MCF 10A (cell line): ENCODE measurements at regions not wholly inside any gene's neighbourhood (a gene's known extent, or its start where the extent isn't known, plus 50 kb on each side); places are given as distances from the start of the nearest gene placed in this dataset.

Experiments
- BruUV-seq: library from RNA; stranded (reverse); fragments of 400-500 nt; replicated peaks from 2 replicates; lab custom pipeline; 2021; lab: Mats Ljungman, UMichigan
- CTCF ChIA-PET: fragments of 300-600 bp; sonication (Branson Sonifier 250); formaldehyde crosslinking; extraction: SDS; loops from one replicate; lab custom pipeline; 2021; ENCODE audit warnings: antibody characterized with exemption, inconsistent platforms; lab: Yijun Ruan, JAX
- POLR2A ChIA-PET: fragments of 300-600, 350-650 bp; sonication (Branson Sonifier 250); formaldehyde crosslinking; extraction: SDS; loops from one replicate; lab custom pipeline; 2020; ENCODE audit warnings: antibody characterized with exemption, inconsistent platforms; lab: Yijun Ruan, JAX
- DNase-seq: peaks from one replicate; pipeline ENCODE4 v3.0.0-alpha.2; 2018; ENCODE audit not compliant: unreplicated experiment
- H3K27ac Mint-ChIP-seq: one replicate; pipeline ENCODE4 v1.8.0; 2022; ENCODE audit warnings: mild to moderate bottlenecking, low read depth, mixed read lengths; ENCODE audit not compliant: unreplicated experiment
- H3K27me3 Mint-ChIP-seq: one replicate; pipeline ENCODE4 v1.8.0; 2022; ENCODE audit warnings: mixed read lengths; ENCODE audit not compliant: insufficient read depth, unreplicated experiment
- H3K36me3 Mint-ChIP-seq: one replicate; pipeline ENCODE4 v1.8.0; 2022; ENCODE audit warnings: mild to moderate bottlenecking, moderate library complexity, mixed read lengths; ENCODE audit not compliant: insufficient read depth, unreplicated experiment
- H3K4me1 Mint-ChIP-seq: one replicate; pipeline ENCODE4 v1.8.0; 2022; ENCODE audit warnings: mixed read lengths; ENCODE audit not compliant: insufficient read depth, unreplicated experiment
- H3K4me3 Mint-ChIP-seq: one replicate; pipeline ENCODE4 v1.8.0; 2022; ENCODE audit warnings: mild to moderate bottlenecking, moderate library complexity, mixed read lengths; ENCODE audit not compliant: unreplicated experiment
- H3K9me3 Mint-ChIP-seq: one replicate; pipeline ENCODE4 v1.8.0; 2022; ENCODE audit warnings: mixed read lengths; ENCODE audit not compliant: unreplicated experiment
- intact Hi-C: fragments of 100-400 bp; cut with micrococcal nuclease; formaldehyde crosslinking; loops from 2 replicates; pipeline ENCODE4 v1.14.1; 2022
- TF ChIP-seq, protein P1 (sequence below): fragments of 200-600 bp; IDR thresholded peaks from one replicate; pipeline ENCODE4 v1.8.0; 2022; ENCODE audit warnings: antibody characterized with exemption, mild to moderate bottlenecking; ENCODE audit not compliant: unreplicated experiment

DNA sequence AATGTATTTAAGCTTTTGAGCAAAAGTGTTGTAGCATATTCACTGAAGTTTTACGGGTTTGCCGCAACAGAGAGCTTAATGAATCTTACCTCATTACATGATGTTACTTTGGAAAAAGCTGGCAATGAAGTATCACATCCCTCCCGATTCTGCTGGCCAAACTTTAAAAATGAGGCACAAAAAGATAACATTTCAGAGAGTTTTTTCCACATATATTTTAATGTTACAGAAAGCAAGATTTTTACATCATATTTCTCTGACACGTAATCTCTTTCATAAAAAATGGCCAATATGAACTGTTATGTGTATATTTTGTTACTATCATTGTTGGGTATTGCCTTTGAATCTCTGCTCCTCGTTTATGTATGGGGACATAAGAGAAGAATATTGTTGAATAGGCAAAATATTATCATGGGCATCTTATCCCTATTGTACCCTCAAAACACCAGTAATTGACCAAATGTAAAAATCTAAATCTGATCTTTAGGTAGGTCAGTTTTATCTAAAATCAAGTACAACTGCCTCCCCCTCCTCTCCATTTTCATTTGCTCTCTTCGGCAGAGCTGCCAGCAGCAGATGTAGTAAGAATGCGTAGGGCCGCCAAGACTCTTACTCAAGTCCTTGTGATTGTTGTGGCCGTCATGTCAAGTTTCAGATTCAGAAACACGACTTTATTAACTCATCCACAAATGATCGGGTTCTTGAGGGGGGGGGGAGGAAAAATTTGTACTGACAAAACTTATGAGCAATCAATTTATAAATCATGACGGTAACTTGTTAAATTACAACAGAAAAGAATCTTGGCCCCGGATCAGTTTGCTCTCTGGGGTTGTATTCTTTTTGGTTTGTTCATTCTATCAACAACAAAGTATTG lies 106.7 kb upstream of the THRB start:
- POLR2A ChIA-PET = interaction anchor here (0.8 kb wide), 1 partner anchor 18 kb away, joined by 3 read pairs; no protein-coding TSS in a partner anchor
- BruUV-seq = no TSS peak

DNA sequence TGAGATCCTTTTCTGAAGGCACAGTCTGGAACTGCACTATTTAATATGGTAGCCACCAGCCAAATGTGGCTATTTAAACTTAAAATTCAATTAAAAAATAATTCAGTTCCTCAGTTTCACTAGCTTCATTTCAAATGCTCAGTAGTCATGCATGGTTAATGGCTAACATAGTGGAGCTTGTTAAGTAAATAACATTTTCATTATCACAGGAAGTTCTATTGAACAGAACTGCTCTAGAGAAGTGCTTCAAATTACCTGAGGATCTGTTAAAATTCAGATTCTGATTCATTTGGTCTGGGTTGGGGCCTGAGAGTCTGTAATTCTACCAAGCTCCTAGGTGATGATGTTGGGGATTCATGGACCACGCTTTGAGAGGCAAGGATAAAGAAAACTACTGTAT lies 109.6 kb upstream of the THRB start:
- intact Hi-C loops = no loop called here
- Mint-ChIP-seq H3K9me3 (no peaks in the 10 kb centered on the region), H3K4me1 (peaks cover 2% of the 10 kb centered on the region), H3K27me3 (no peaks in the 10 kb centered on the region), H3K4me3 (no peak overlapping the region), H3K27ac (no peak overlapping the region), H3K36me3 (no peaks in the 10 kb centered on the region)
- no peak for DNase-seq
- CTCF ChIA-PET = interaction anchor here (0.6 to 1.6 kb wide), 5 partner anchors 16 to 37 kb away, joined by 3 to 4 read pairs (median 3); no protein-coding TSS in a partner anchor
- TF ChIP-seq, protein P1, sequence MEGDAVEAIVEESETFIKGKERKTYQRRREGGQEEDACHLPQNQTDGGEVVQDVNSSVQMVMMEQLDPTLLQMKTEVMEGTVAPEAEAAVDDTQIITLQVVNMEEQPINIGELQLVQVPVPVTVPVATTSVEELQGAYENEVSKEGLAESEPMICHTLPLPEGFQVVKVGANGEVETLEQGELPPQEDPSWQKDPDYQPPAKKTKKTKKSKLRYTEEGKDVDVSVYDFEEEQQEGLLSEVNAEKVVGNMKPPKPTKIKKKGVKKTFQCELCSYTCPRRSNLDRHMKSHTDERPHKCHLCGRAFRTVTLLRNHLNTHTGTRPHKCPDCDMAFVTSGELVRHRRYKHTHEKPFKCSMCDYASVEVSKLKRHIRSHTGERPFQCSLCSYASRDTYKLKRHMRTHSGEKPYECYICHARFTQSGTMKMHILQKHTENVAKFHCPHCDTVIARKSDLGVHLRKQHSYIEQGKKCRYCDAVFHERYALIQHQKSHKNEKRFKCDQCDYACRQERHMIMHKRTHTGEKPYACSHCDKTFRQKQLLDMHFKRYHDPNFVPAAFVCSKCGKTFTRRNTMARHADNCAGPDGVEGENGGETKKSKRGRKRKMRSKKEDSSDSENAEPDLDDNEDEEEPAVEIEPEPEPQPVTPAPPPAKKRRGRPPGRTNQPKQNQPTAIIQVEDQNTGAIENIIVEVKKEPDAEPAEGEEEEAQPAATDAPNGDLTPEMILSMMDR = no peak
- BruUV-seq = no TSS peak
- POLR2A ChIA-PET = interaction anchor here (1.7 kb wide), 1 partner anchor 11 kb away, joined by 6 read pairs; no protein-coding TSS in a partner anchor

More for the DNA sequence above, 106.7 kb upstream of the THRB start:
- H3K4me1 Mint-ChIP-seq = peaks cover 14% of the 10 kb centered on the region
- H3K27ac Mint-ChIP-seq = no peak overlapping the region
- H3K4me3 Mint-ChIP-seq = no peak overlapping the region
- TF ChIP-seq, protein P1 = no peak
- intact Hi-C loops = no loop called here
- no peak for DNase-seq
- H3K9me3 Mint-ChIP-seq = no peaks in the 10 kb centered on the region
- CTCF ChIA-PET = no interaction called here
- no peaks in the 10 kb centered on the region for H3K36me3 Mint-ChIP-seq
- H3K27me3 Mint-ChIP-seq = no peaks in the 10 kb centered on the region

DNA sequence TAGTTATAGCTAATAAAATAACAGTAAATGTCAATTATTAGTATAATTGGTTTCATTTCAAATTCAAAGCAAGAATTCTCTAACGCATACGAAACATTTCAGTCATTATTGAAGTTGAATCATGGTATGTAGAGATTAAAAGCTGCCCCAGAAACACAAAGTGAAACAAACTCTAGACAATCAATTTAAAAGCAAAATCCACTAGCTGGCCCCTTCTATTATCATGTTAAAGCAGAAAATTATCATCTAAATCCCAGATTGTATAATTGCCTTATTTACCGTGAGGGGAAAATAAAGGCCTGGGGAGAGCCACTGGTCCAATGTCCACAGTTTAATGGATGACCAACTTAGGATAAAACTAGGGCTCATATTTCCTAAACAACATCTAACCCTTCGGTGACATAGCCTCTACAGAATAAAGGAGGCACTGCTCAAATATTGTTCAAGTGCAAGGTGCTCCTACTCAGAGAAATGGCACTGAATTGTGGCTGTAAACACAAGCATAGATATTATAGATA lies 110.9 kb upstream of the THRB start:
- Mint-ChIP-seq H3K27me3 (no peaks in the 10 kb centered on the region), H3K36me3 (no peaks in the 10 kb centered on the region), H3K4me3 (no peak overlapping the region), H3K27ac (no peak overlapping the region), H3K9me3 (no peaks in the 10 kb centered on the region), H3K4me1 (no peaks in the 10 kb centered on the region)
- no peak for DNase-seq
- TF ChIP-seq, protein P1 = no peak
- ChIA-PET CTCF (interaction anchor here (0.6 to 0.7 kb wide), 3 partner anchors 14 to 186 kb away, joined by 3 to 4 read pairs (median 3); no protein-coding TSS in a partner anchor), POLR2A (interaction anchor here (1.7 kb wide), 2 partner anchors 9 to 13 kb away, joined by 6 to 17 read pairs; no protein-coding TSS in a partner anchor)
- BruUV-seq = no TSS peak
- intact Hi-C loops = no loop called here

DNA sequence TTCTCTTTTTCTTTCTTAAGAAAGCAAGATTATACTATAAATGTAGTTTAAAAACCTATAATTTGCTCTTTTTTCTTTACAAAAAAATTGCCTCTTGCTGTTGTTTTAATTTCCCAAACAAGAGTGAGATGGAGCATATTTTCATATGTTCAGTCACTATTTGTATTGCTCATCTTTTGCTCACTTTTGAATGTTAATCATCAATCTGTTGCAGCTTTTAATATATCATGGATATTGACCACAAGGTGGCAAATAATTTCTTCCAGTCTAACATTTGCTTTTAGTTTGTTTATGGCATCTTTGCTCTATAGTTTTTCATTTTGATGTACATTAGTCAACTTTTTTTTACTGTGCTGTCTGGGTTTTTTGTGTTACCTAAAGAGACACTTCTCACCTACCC lies 112.6 kb upstream of the THRB start:
- Mint-ChIP-seq H3K4me3 (no peak overlapping the region), H3K36me3 (no peaks in the 10 kb centered on the region), H3K9me3 (no peaks in the 10 kb centered on the region), H3K27ac (no peak overlapping the region), H3K27me3 (no peaks in the 10 kb centered on the region), H3K4me1 (no peaks in the 10 kb centered on the region)
- ChIA-PET CTCF (interaction anchor here (1.0 kb wide), 1 partner anchor 32 kb away, joined by 3 read pairs; no protein-coding TSS in a partner anchor), POLR2A (interaction anchor here (1.0 kb wide), 1 partner anchor 12 kb away, joined by 3 read pairs; no protein-coding TSS in a partner anchor)
- TF ChIP-seq, protein P1 = no peak
- no TSS peak for BruUV-seq
- intact Hi-C loops = no loop called here
- DNase-seq = no peak
